GM12878 (cell line): ENCODE measurements at regions not wholly inside any gene's neighbourhood (a gene's known extent, or its start where the extent isn't known, plus 50 kb on each side); places are given as distances from the start of the nearest gene placed in this dataset.

Source experiments
- ATAC-seq: fragments of 200-7000 bp; cut with Tn5 transposase; 3 replicates; pipeline ENCODE4 v1.9.1; 2020; ENCODE audit warnings: mild to moderate bottlenecking, moderate library complexity
- BruUV-seq: library from RNA; stranded (reverse); fragments of 400-500 nt; replicated peaks from 2 replicates; lab custom pipeline; 2021; lab: Mats Ljungman, UMichigan
- CTCF ChIA-PET: fragments of 300-600 bp; sonication (Branson Sonifier 250); formaldehyde crosslinking; extraction: SDS; loops from one replicate; lab custom pipeline; 2021; ENCODE audit warnings: inconsistent platforms; lab: Yijun Ruan, JAX
- POLR2A ChIA-PET: fragments of 350-600 bp; formaldehyde crosslinking; extraction: SDS; loops from one replicate; lab custom pipeline; 2021; ENCODE audit warnings: inconsistent platforms; lab: Charles Lee
- RAD21 ChIA-PET: fragments of 300-600 bp; sonication (Branson Sonifier 250); formaldehyde crosslinking; loops from one replicate; lab custom pipeline; 2023; ENCODE audit warnings: antibody characterized with exemption; ENCODE audit not compliant: unreplicated experiment; lab: Charles Lee
- SMC1A ChIA-PET: fragments of 300-600 bp; sonication (Branson Sonifier 250); formaldehyde crosslinking; loops from one replicate; lab custom pipeline; 2023; ENCODE audit not compliant: unreplicated experiment, uncharacterized antibody; lab: Charles Lee
- DNase-seq: peaks from one replicate; pipeline ENCODE4 v3.0.0-alpha.2; 2011; ENCODE audit warnings: low read depth, low spot score
- FAIRE-seq: peaks from 3 replicates; lab custom pipeline; 2011; peaks lifted over from hg19 to GRCh38; lab: Jason Lieb, UNC
- H2AFZ ChIP-seq: 2 replicates; pipeline ENCODE4 v1.6.0; 2011; ENCODE audit warnings: low read depth, low read length, control low read depth; ENCODE audit not compliant: control insufficient read depth
- H3K27ac ChIP-seq: 2 replicates; pipeline ENCODE4 v1.5.1; 2011; ENCODE audit warnings: control low read depth; ENCODE audit not compliant: control insufficient read depth, insufficient read depth
- H3K27me3 ChIP-seq, 2 experiments: replicated peaks in 1 of 2; 2 replicates each; pipeline versions ENCODE4 v1.6.0 to v1.6.1; 2011; ENCODE audit warnings: low read length in 1 of 2; ENCODE audit not compliant: control insufficient read depth in 2 of 2, insufficient read depth in 2 of 2
- H3K36me3 ChIP-seq, 2 experiments: 2 replicates each; pipeline ENCODE4 v1.5.1; 2011; ENCODE audit warnings: low read length in 1 of 2; ENCODE audit not compliant: control insufficient read depth in 2 of 2, insufficient read depth in 2 of 2
- H3K4me1 ChIP-seq: 2 replicates; pipeline ENCODE4 v1.6.1; 2011; ENCODE audit warnings: mild to moderate bottlenecking, low read length, moderate library complexity, mixed read lengths; ENCODE audit not compliant: control insufficient read depth, insufficient read depth
- H3K4me2 ChIP-seq: 2 replicates; pipeline ENCODE4 v1.6.0; 2011; ENCODE audit warnings: control low read depth; ENCODE audit not compliant: control insufficient read depth, insufficient read depth
- H3K4me3 ChIP-seq: fragments of 200-600 bp; sonication (generic); 2 replicates; pipeline ENCODE4 v1.5.1; 2016
- H3K79me2 ChIP-seq: 2 replicates; pipeline ENCODE4 v1.6.0; 2011; ENCODE audit warnings: low read length; ENCODE audit not compliant: control insufficient read depth, insufficient read depth
- H3K9ac ChIP-seq: 2 replicates; pipeline ENCODE4 v1.8.0; 2011; ENCODE audit warnings: low read length, control low read depth, mixed read lengths; ENCODE audit not compliant: control insufficient read depth, insufficient read depth
- H3K9me3 ChIP-seq: replicated peaks from 3 replicates; pipeline ENCODE4 v1.5.1; 2011; ENCODE audit warnings: mild to moderate bottlenecking, low read length; ENCODE audit not compliant: control insufficient read depth, insufficient read depth
- H4K20me1 ChIP-seq: 2 replicates; pipeline ENCODE4 v1.6.0; 2011; ENCODE audit not compliant: control insufficient read depth, insufficient read depth
- CREB1 ChIP-seq: IDR thresholded peaks from 2 replicates; pipeline ENCODE4 v1.6.1; 2012; ENCODE audit warnings: low read depth, mild to moderate bottlenecking, inconsistent platforms
- HDAC6 ChIP-seq: fragments of 200-600 bp; sonication (generic); IDR thresholded peaks from one replicate; pipeline ENCODE4 v1.8.0; 2017; ENCODE audit warnings: antibody characterized with exemption; ENCODE audit not compliant: unreplicated experiment
- NFIC ChIP-seq: IDR thresholded peaks from 2 replicates; pipeline ENCODE4 v1.6.1; 2012; ENCODE audit warnings: low read depth, mild to moderate bottlenecking, inconsistent platforms, low read length, moderate library complexity
- RCOR1 ChIP-seq: conservative IDR thresholded peaks from 2 replicates; pipeline ENCODE4 v1.6.1; 2012; ENCODE audit warnings: low read depth, low read length, improper control_type of control experiment
- RELB ChIP-seq: fragments of 450-650 bp; IDR thresholded peaks from 2 replicates; pipeline ENCODE4 v1.6.1; 2017; ENCODE audit warnings: low read depth, mild to moderate bottlenecking, moderate library complexity
- SIX5 ChIP-seq: IDR thresholded peaks from 2 replicates; pipeline ENCODE4 v1.6.1; 2011; ENCODE audit warnings: mild to moderate bottlenecking, low read depth, low read length, moderate library complexity; ENCODE audit not compliant: severe bottlenecking
- SMAD1 ChIP-seq: fragments of 450-650 bp; IDR thresholded peaks from 2 replicates; pipeline ENCODE4 v1.6.1; 2018; ENCODE audit warnings: mild to moderate bottlenecking, low read depth; ENCODE audit not compliant: partially characterized antibody
- SMAD5 ChIP-seq: IDR thresholded peaks from 2 replicates; pipeline ENCODE4 v1.6.1; 2016; ENCODE audit warnings: antibody characterized with exemption, low read depth
- ZNF622 ChIP-seq: fragments of 450-650 bp; IDR thresholded peaks from 2 replicates; pipeline ENCODE4 v1.6.1; 2017; ENCODE audit warnings: mild to moderate bottlenecking, inconsistent platforms
- WGBS: methylation state at CpG from one replicate; pipeline ENCODE4 v1.1.6; 2016; ENCODE audit warnings: low lambda C conversion rate; ENCODE audit not compliant: insufficient replicate concordance, insufficient coverage; ENCODE audit errors: missing lambda C conversion rate; 5-methylcytosine and 5-hydroxymethylcytosine counted together
- in situ Hi-C: fragments of 300-500 bp; cut with MboI; formaldehyde crosslinking; loops from 9 replicates; pipeline ENCODE4 v1.14.3; 2018; ENCODE audit warnings: mixed read lengths
- intact Hi-C: fragments of 100-400 bp; cut with micrococcal nuclease; formaldehyde crosslinking; loops from one replicate; pipeline ENCODE4 v1.14.2; 2022; ENCODE audit not compliant: unreplicated experiment

GRCh38 chr16:9318764-9319163 is 227.3 kb downstream of the HAPSTR1 start:
- ChIA-PET CTCF (no interaction called here), SMC1A (no interaction called here), RAD21 (no interaction called here), POLR2A (no interaction called here)
- H3K4me1 ChIP-seq: no peaks in the 10 kb centered on the region
- no peak overlapping the region for H3K27ac ChIP-seq
- no peaks in the 10 kb centered on the region for H3K27me3 ChIP-seq
- FAIRE-seq: no peak
- 3% methylated on average over 2 of the region's 2 CpGs for WGBS
- no peaks in the 10 kb centered on the region for H4K20me1 ChIP-seq
- no peak overlapping the region for H3K9ac ChIP-seq
- BruUV-seq: no TSS peak
- no peak for ATAC-seq
- intact Hi-C loops (no loop called here), in situ Hi-C loops (no loop called here)
- no peaks in the 10 kb centered on the region for H3K79me2 ChIP-seq
- no peak for TF ChIP-seq RELB
- peak; percentile 41 for TF ChIP-seq SIX5
- TF ChIP-seq ZNF622: no peak
- no peak for TF ChIP-seq SMAD5
- TF ChIP-seq NFIC: no peak
- no peak for TF ChIP-seq SMAD1
- no peak overlapping the region for H3K4me3 ChIP-seq
- DNase-seq: no peak
- H2AFZ ChIP-seq: no peak overlapping the region
- no peak overlapping the region for H3K4me2 ChIP-seq
- no peaks in the 10 kb centered on the region for H3K36me3 ChIP-seq
- H3K9me3 ChIP-seq: no peaks in the 10 kb centered on the region

GRCh38 chr16:9322769-9323168 is 231.3 kb downstream of the HAPSTR1 start:
- H3K36me3 ChIP-seq: no peaks in the 10 kb centered on the region
- ATAC-seq (no peak), FAIRE-seq (no peak), DNase-seq (no peak)
- ChIA-PET SMC1A (no interaction called here), POLR2A (no interaction called here), CTCF (no interaction called here), RAD21 (no interaction called here)
- H3K27ac ChIP-seq: no peak overlapping the region
- BruUV-seq: no TSS peak
- no peak overlapping the region for H2AFZ ChIP-seq
- no peaks in the 10 kb centered on the region for H3K9me3 ChIP-seq
- no peak overlapping the region for H3K4me2 ChIP-seq
- H3K9ac ChIP-seq: no peak overlapping the region
- WGBS: 0% methylated on average over 3 of the region's 3 CpGs
- in situ Hi-C loops (no loop called here), intact Hi-C loops (no loop called here)
- no peaks in the 10 kb centered on the region for H3K27me3 ChIP-seq
- H3K4me3 ChIP-seq: no peak overlapping the region
- TF ChIP-seq CREB1 (no peak), HDAC6 (no peak), RELB (no peak), RCOR1 (no peak)
- no peaks in the 10 kb centered on the region for H4K20me1 ChIP-seq
- H3K4me1 ChIP-seq: no peaks in the 10 kb centered on the region
- no peaks in the 10 kb centered on the region for H3K79me2 ChIP-seq
